ENCODE measurements at regions not wholly inside any gene's neighbourhood (a gene's known extent, or its start where the extent isn't known, plus 50 kb on each side); places are given as distances from the start of the nearest gene placed in this dataset.

DNA sequence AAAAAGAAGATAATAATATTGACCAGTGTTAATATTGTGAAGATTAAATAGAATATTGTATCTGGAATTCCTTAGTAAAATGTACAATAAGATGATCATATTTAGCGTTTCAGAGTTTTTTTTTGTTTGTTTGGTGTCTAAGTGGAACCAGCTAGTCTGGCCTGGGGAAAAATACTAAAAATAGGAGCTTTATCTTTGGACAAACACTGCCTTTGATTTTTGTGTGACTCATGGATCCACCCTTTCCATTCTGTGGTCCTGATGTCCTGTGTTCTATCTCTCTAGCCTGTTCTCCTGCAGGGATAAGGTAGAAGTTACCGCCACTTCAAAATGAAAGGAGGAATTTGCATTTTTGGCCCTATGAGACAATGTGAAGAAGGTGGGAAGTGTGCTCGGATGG is 79.7 kb upstream of the CRBN start:
- TF ChIP-seq, protein P1, sequence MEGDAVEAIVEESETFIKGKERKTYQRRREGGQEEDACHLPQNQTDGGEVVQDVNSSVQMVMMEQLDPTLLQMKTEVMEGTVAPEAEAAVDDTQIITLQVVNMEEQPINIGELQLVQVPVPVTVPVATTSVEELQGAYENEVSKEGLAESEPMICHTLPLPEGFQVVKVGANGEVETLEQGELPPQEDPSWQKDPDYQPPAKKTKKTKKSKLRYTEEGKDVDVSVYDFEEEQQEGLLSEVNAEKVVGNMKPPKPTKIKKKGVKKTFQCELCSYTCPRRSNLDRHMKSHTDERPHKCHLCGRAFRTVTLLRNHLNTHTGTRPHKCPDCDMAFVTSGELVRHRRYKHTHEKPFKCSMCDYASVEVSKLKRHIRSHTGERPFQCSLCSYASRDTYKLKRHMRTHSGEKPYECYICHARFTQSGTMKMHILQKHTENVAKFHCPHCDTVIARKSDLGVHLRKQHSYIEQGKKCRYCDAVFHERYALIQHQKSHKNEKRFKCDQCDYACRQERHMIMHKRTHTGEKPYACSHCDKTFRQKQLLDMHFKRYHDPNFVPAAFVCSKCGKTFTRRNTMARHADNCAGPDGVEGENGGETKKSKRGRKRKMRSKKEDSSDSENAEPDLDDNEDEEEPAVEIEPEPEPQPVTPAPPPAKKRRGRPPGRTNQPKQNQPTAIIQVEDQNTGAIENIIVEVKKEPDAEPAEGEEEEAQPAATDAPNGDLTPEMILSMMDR (conservative IDR thresholded peaks at IDR 0.05), result no peak
- TF ChIP-seq EZH2 (IDR thresholded peaks at IDR 0.05; ENCODE audit: low read depth), result no peak

Data from PC-9 (cell line).